ENCODE measurements at regions not wholly inside any gene's neighbourhood (a gene's known extent, or its start where the extent isn't known, plus 50 kb on each side); places are given as distances from the start of the nearest gene placed in this dataset.
"Not testable (repeated sequence)": the region's sequence is repeated elsewhere in the genome, so short reads cannot be mapped to it uniquely, and the experiment has no call there.

DNA sequence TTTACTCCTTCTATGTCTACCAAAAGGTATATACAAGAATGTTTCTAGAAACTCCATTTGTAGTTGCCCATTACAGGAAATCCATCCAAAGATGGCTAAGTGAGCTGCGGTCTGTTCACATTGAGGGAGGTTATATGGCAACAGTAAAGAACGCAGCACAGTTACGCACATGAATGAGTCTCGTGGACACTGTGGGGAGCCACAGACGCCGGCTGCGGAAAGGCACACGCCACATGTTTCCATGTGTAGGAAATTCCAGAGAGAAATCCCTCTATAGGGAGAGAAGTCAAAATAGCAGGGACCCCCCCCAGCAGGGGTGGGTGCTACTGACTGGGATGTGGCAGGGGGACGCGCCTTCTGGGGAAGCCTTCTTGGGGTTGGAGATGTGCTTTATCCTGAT lies 139.0 kb upstream of the NCOR2 start:
- Histone ChIP-seq H3K36me3 (ENCODE audit: control insufficient read depth in 5 of 5, insufficient read depth in 5 of 5, low read length in 5 of 5) (no peaks in the 10 kb centered on the region), H3K27ac (ENCODE audit: low read depth, low read length) (no peak overlapping the region), H3K9ac (ENCODE audit: low read length in 5 of 5) (no peak overlapping the region), H3K4me3 (ENCODE audit: low read depth in 1 of 5, low read length in 5 of 5) (no peak overlapping the region), H3K27me3 (ENCODE audit: control insufficient read depth in 5 of 5, insufficient read depth in 4 of 5, low read length in 5 of 5) (no peaks in the 10 kb centered on the region), H3K9me3 (ENCODE audit: control insufficient read depth in 5 of 5, low read length in 5 of 5) (peaks cover 0 to 7% (median 4%) of the 10 kb centered on the region in 5 donors), H3K4me1 (ENCODE audit: control insufficient read depth in 5 of 5, insufficient read depth in 5 of 5, low read length in 5 of 5) (peaks cover 0 to 9% (median 5%) of the 10 kb centered on the region in 5 donors)

DNA sequence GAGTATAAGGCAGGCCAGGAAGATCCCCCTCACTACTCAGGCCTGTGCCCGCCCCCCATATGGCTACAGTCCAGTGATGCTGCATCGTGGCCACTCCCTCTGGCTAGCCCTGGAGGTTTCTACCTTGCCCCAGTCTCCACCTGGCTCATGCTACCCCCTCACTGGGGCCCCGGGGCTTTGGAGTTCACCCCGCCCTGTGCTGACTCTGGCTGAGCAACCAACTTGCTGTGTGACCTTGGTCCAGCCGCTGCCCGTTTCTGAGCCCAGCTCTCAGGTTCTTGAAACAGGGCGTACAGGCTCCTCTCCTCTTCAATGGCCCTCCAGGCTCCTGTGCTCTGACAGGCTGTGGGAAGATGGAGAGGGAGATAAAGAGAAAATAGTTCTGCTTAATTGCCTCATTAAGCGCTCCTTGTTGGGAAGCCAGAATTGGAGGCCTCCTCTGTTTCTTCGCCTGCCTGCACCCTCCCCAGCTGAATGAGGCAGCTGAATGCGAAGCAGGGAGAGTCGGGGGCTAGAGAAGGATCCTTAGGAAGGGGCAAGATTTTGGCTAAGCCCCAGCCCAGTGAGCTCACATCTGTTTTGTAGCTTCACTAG lies 138.2 kb upstream of the NCOR2 start:
- H3K27ac ChIP-seq (ENCODE audit: low read depth, low read length): no peak overlapping the region
- H3K27me3 ChIP-seq (ENCODE audit: control insufficient read depth in 5 of 5, insufficient read depth in 4 of 5, low read length in 5 of 5): no peaks in the 10 kb centered on the region
- peaks cover 4 to 16% (median 8%) of the 10 kb centered on the region in 5 donors for H3K4me1 ChIP-seq (ENCODE audit: control insufficient read depth in 5 of 5, insufficient read depth in 5 of 5, low read length in 5 of 5)
- H3K9ac ChIP-seq (ENCODE audit: low read length in 5 of 5): no peak overlapping the region
- no peak overlapping the region for H3K4me3 ChIP-seq (ENCODE audit: low read depth in 1 of 5, low read length in 5 of 5)
- H3K36me3 ChIP-seq (ENCODE audit: control insufficient read depth in 5 of 5, insufficient read depth in 5 of 5, low read length in 5 of 5): no peaks in the 10 kb centered on the region
- H3K9me3 ChIP-seq (ENCODE audit: control insufficient read depth in 5 of 5, low read length in 5 of 5): peaks cover 0 to 7% (median 4%) of the 10 kb centered on the region in 5 donors

DNA sequence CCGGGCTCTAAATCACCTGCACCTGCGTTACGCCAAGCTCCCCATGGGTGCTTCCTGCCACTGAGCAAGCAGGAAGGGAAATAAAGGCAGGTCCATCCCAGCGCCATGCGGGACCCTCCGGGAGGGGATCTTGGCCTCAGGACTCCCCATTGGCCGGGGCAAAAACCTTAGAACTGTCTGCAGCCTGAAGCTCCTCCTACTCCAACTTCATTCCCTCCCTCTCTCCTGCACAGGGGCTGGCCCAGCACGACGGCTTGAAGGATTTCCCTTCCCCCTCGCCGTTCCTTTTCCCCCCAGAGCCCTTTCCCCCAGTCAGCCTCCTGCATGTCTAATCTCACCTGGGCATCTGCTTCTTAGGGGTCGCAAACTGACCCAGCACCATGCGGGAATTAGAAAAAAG lies 137.2 kb upstream of the NCOR2 start:
- no peaks in the 10 kb centered on the region for H3K27me3 ChIP-seq (ENCODE audit: control insufficient read depth in 5 of 5, insufficient read depth in 4 of 5, low read length in 5 of 5)
- H3K9me3 ChIP-seq (ENCODE audit: control insufficient read depth in 5 of 5, low read length in 5 of 5): peaks cover 0 to 7% (median 4%) of the 10 kb centered on the region in 5 donors
- H3K4me3 ChIP-seq (ENCODE audit: low read depth in 1 of 5, low read length in 5 of 5): no peak overlapping the region
- H3K9ac ChIP-seq (ENCODE audit: low read length in 5 of 5): no peak overlapping the region
- peaks cover 5 to 17% (median 10%) of the 10 kb centered on the region in 5 donors for H3K4me1 ChIP-seq (ENCODE audit: control insufficient read depth in 5 of 5, insufficient read depth in 5 of 5, low read length in 5 of 5)
- H3K27ac ChIP-seq (ENCODE audit: low read depth, low read length): no peak overlapping the region
- H3K36me3 ChIP-seq (ENCODE audit: control insufficient read depth in 5 of 5, insufficient read depth in 5 of 5, low read length in 5 of 5): no peaks in the 10 kb centered on the region

- Histone ChIP-seq H3K36me3 (ENCODE audit: control insufficient read depth in 5 of 5, insufficient read depth in 5 of 5, low read length in 5 of 5) (no peaks in the 10 kb centered on the region), H3K9me3 (ENCODE audit: control insufficient read depth in 5 of 5, low read length in 5 of 5) (peaks cover 0 to 7% (median 4%) of the 10 kb centered on the region in 5 donors)
Observed at GRCh38 chr12:124703856-124704255, 136.4 kb upstream of the NCOR2 start.

DNA sequence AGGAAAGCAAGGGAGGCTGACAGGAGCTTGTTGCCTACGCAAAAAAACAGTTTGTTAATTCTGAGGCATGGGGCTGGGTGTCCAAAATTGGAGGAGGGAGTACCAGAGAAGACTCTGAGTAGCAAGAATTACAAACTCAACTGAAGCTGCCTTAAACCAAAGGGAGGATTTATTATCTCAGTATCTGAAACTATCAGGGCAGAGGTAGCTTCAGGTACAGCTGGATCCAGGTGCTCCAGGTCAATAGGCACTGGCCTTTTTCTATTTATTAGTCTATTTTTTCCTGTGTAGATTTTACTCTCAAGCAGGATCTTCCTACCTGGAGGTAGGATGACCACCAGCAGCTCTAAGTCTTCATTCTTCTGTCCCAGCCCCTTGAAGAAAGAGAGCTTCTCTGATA lies 135.3 kb upstream of the NCOR2 start:
- H3K4me1 ChIP-seq (ENCODE audit: control insufficient read depth in 5 of 5, insufficient read depth in 5 of 5, low read length in 5 of 5): peaks cover 5 to 19% (median 10%) of the 10 kb centered on the region in 5 donors
- H3K27ac ChIP-seq (ENCODE audit: low read depth, low read length): no peak overlapping the region
- no peak overlapping the region for H3K9ac ChIP-seq (ENCODE audit: low read length in 5 of 5)
- peaks cover 0 to 4% (median 2%) of the 10 kb centered on the region in 5 donors for H3K9me3 ChIP-seq (ENCODE audit: control insufficient read depth in 5 of 5, low read length in 5 of 5)
- no peak overlapping the region for H3K4me3 ChIP-seq (ENCODE audit: low read depth in 1 of 5, low read length in 5 of 5)
- no peaks in the 10 kb centered on the region for H3K27me3 ChIP-seq (ENCODE audit: control insufficient read depth in 5 of 5, insufficient read depth in 4 of 5, low read length in 5 of 5)
- H3K36me3 ChIP-seq (ENCODE audit: control insufficient read depth in 5 of 5, insufficient read depth in 5 of 5, low read length in 5 of 5): no peaks in the 10 kb centered on the region

More at GRCh38 chr12:124703856-124704255, 136.4 kb upstream of the NCOR2 start:
- H3K4me1 ChIP-seq (ENCODE audit: control insufficient read depth in 5 of 5, insufficient read depth in 5 of 5, low read length in 5 of 5): peaks cover 5 to 17% (median 10%) of the 10 kb centered on the region in 5 donors
- no peaks in the 10 kb centered on the region for H3K27me3 ChIP-seq (ENCODE audit: control insufficient read depth in 5 of 5, insufficient read depth in 4 of 5, low read length in 5 of 5)
- no peak overlapping the region for H3K4me3 ChIP-seq (ENCODE audit: low read depth in 1 of 5, low read length in 5 of 5)
- H3K27ac ChIP-seq (ENCODE audit: low read depth, low read length): no peak overlapping the region
- H3K9ac ChIP-seq (ENCODE audit: low read length in 5 of 5): no peak overlapping the region

DNA sequence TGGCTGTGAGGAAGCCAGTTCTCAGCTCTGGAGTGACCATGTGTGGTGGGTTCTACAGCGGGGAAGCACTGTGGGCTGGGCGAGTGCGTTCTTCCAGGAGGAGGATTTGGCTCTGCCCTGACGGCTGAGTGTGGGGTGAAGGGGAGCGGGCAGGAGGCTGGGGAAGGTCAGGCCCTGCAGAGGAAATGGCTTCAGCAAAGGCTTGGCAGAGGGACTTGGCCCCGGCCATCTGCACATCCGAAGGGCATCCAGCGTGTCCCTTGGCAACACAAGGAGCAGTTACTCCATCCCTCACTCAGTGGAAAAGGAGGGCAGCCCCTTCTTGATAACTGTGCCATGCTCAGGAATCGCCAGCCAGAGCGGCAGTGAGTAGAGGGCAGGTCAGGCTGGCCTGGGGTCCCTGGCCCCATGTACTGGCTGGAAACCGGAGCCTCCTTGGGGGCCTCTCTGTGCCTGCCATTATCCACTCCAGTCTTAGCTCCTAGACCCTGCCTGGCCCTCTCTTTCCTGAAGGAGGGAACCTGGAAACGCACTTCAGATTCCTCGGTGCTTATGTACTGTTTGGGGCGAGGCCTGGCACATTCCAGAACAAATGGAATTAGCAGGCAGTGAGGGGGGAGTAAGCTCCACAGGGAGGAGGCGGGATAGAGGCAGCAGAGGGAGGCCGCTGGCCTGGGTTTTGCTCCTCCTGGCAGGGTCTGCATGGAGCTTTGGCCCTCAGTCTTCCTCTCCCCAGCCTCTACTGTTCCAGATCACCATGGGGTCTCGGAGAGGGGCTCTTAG lies 133.6 kb upstream of the NCOR2 start:
- Histone ChIP-seq H3K27ac (ENCODE audit: low read depth, low read length) (peak overlapping the region; percentile 33), H3K9me3 (ENCODE audit: control insufficient read depth in 5 of 5, low read length in 5 of 5) (no peaks in the 10 kb centered on the region), H3K36me3 (ENCODE audit: control insufficient read depth in 5 of 5, insufficient read depth in 5 of 5, low read length in 5 of 5) (no peaks in the 10 kb centered on the region), H3K9ac (ENCODE audit: low read length in 5 of 5) (peak overlapping the region in 1 of 5 donors; percentile 33), H3K4me3 (ENCODE audit: low read depth in 1 of 5, low read length in 5 of 5) (no peak overlapping the region), H3K27me3 (ENCODE audit: control insufficient read depth in 5 of 5, insufficient read depth in 4 of 5, low read length in 5 of 5) (no peaks in the 10 kb centered on the region), H3K4me1 (ENCODE audit: control insufficient read depth in 5 of 5, insufficient read depth in 5 of 5, low read length in 5 of 5) (peaks cover 4 to 19% (median 10%) of the 10 kb centered on the region in 5 donors)

GRCh38 chr12:124699909-124700308 lies 132.5 kb upstream of the NCOR2 start:
- H3K36me3 ChIP-seq (ENCODE audit: control insufficient read depth in 5 of 5, insufficient read depth in 5 of 5, low read length in 5 of 5): no peaks in the 10 kb centered on the region
- H3K27me3 ChIP-seq (ENCODE audit: control insufficient read depth in 5 of 5, insufficient read depth in 4 of 5, low read length in 5 of 5): no peaks in the 10 kb centered on the region
- no peak overlapping the region for H3K27ac ChIP-seq (ENCODE audit: low read depth, low read length)
- H3K9me3 ChIP-seq (ENCODE audit: control insufficient read depth in 5 of 5, low read length in 5 of 5): no peaks in the 10 kb centered on the region
- peaks cover 4 to 30% (median 10%) of the 10 kb centered on the region in 5 donors for H3K4me1 ChIP-seq (ENCODE audit: control insufficient read depth in 5 of 5, insufficient read depth in 5 of 5, low read length in 5 of 5)
- no peak overlapping the region for H3K4me3 ChIP-seq (ENCODE audit: low read depth in 1 of 5, low read length in 5 of 5)
- no peak overlapping the region for H3K9ac ChIP-seq (ENCODE audit: low read length in 5 of 5)

DNA sequence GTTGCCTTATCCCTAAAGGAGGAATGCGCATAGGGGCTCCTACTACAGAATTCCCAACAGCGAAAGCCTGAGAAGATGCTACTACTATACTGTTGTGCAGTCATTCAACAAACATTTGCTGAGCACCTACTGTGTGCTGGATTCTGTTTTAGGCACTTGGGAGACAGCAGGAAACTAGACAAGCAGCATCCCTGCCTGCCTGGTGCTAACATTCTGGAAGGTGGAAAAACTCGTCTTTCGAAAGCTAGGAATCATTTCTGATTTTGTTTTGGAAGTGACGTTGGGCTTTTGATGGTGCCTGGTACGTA lies 131.5 kb upstream of the NCOR2 start:
- Histone ChIP-seq H3K4me1 (ENCODE audit: control insufficient read depth in 5 of 5, insufficient read depth in 5 of 5, low read length in 5 of 5) (peaks cover 6 to 37% (median 14%) of the 10 kb centered on the region in 5 donors), H3K27me3 (ENCODE audit: control insufficient read depth in 5 of 5, insufficient read depth in 4 of 5, low read length in 5 of 5) (no peaks in the 10 kb centered on the region), H3K9me3 (ENCODE audit: control insufficient read depth in 5 of 5, low read length in 5 of 5) (no peaks in the 10 kb centered on the region), H3K27ac (ENCODE audit: low read depth, low read length) (no peak overlapping the region), H3K9ac (ENCODE audit: low read length in 5 of 5) (no peak overlapping the region), H3K36me3 (ENCODE audit: control insufficient read depth in 5 of 5, insufficient read depth in 5 of 5, low read length in 5 of 5) (no peaks in the 10 kb centered on the region), H3K4me3 (ENCODE audit: low read depth in 1 of 5, low read length in 5 of 5) (no peak overlapping the region)

GRCh38 chr12:124698211-124698997 lies 131.0 kb upstream of the NCOR2 start:
- Histone ChIP-seq H3K27me3 (ENCODE audit: control insufficient read depth in 5 of 5, insufficient read depth in 4 of 5, low read length in 5 of 5) (no peaks in the 10 kb centered on the region), H3K4me3 (ENCODE audit: low read depth in 1 of 5, low read length in 5 of 5) (no peak overlapping the region), H3K4me1 (ENCODE audit: control insufficient read depth in 5 of 5, insufficient read depth in 5 of 5, low read length in 5 of 5) (peaks cover 6 to 37% (median 14%) of the 10 kb centered on the region in 5 donors), H3K36me3 (ENCODE audit: control insufficient read depth in 5 of 5, insufficient read depth in 5 of 5, low read length in 5 of 5) (no peaks in the 10 kb centered on the region), H3K9me3 (ENCODE audit: control insufficient read depth in 5 of 5, low read length in 5 of 5) (no peaks in the 10 kb centered on the region), H3K27ac (ENCODE audit: low read depth, low read length) (no peak overlapping the region), H3K9ac (ENCODE audit: low read length in 5 of 5) (no peak overlapping the region)

GRCh38 chr12:124697722-124698121 lies 130.3 kb upstream of the NCOR2 start:
- peaks cover 6 to 37% (median 14%) of the 10 kb centered on the region in 5 donors for H3K4me1 ChIP-seq (ENCODE audit: control insufficient read depth in 5 of 5, insufficient read depth in 5 of 5, low read length in 5 of 5)

More at GRCh38 chr12:124697722-124698121, 130.3 kb upstream of the NCOR2 start:
- H3K27ac ChIP-seq (ENCODE audit: low read depth, low read length); H3K36me3 ChIP-seq (ENCODE audit: control insufficient read depth in 5 of 5, insufficient read depth in 5 of 5, low read length in 5 of 5); H3K27me3 ChIP-seq (ENCODE audit: control insufficient read depth in 5 of 5, insufficient read depth in 4 of 5, low read length in 5 of 5); H3K4me3 ChIP-seq (ENCODE audit: low read depth in 1 of 5, low read length in 5 of 5); H3K9me3 ChIP-seq (ENCODE audit: control insufficient read depth in 5 of 5, low read length in 5 of 5); H3K9ac ChIP-seq (ENCODE audit: low read length in 5 of 5): not testable (repeated sequence)
